Naive B cell (primary cell): ENCODE measurements at regions not wholly inside any gene's neighbourhood (a gene's known extent, or its start where the extent isn't known, plus 50 kb on each side); places are given as distances from the start of the nearest gene placed in this dataset.

Experiments used
- ATAC-seq, 2 donors: fragments of 150-1000 bp; cut with Tn5 transposase; 2 replicates each; pipeline ENCODE4 v1.10.0; 2021; ENCODE audit warnings: low read depth in 2 of 2, mild to moderate bottlenecking in 2 of 2, moderate library complexity in 2 of 2
- DNase-seq: peaks from one replicate; pipeline ENCODE4 v3.0.0; 2022
- H3K27ac Mint-ChIP-seq, 6 donors: one replicate each; pipeline ENCODE4 v1.8.0; 2020 to 2022; ENCODE audit warnings: mild to moderate bottlenecking in 6 of 6, mixed read lengths in 6 of 6, moderate library complexity in 5 of 6, inconsistent platforms in 2 of 6
- H3K27me3 Mint-ChIP-seq, 3 donors: one replicate each; pipeline ENCODE4 v1.8.0; 2021 to 2022; ENCODE audit warnings: mixed read lengths in 3 of 3, mild to moderate bottlenecking in 1 of 3
- H3K36me3 Mint-ChIP-seq, 2 donors: one replicate each; pipeline ENCODE4 v1.8.0; 2020 to 2022; ENCODE audit warnings: mixed read lengths in 2 of 2, inconsistent platforms in 1 of 2, mild to moderate bottlenecking in 1 of 2
- H3K4me1 Mint-ChIP-seq, 3 donors: one replicate each; pipeline ENCODE4 v1.8.0; 2020 to 2022; ENCODE audit warnings: mixed read lengths in 3 of 3, inconsistent platforms in 1 of 3, mild to moderate bottlenecking in 1 of 3, moderate library complexity in 1 of 3
- H3K4me3 Mint-ChIP-seq, 8 donors: one replicate each; pipeline ENCODE4 v1.8.0; 2020 to 2022; ENCODE audit warnings: mild to moderate bottlenecking in 8 of 8, mixed read lengths in 8 of 8, moderate library complexity in 8 of 8, inconsistent platforms in 2 of 8
- H3K9me3 Mint-ChIP-seq, 7 donors: one replicate each; pipeline ENCODE4 v1.8.0; 2020 to 2022; ENCODE audit warnings: mixed read lengths in 7 of 7, mild to moderate bottlenecking in 5 of 7, inconsistent platforms in 2 of 7, moderate library complexity in 1 of 7

GRCh38 chr2:151029406-151030157, 232.1 kb downstream of the RBM43 start:
- no peak overlapping the region for H3K27ac Mint-ChIP-seq
- H3K4me3 Mint-ChIP-seq = no peak overlapping the region
- peaks cover 0 to under 1% (median 0%) of the 10 kb centered on the region in 7 donors for H3K9me3 Mint-ChIP-seq
- DNase-seq = no peak
- H3K27me3 Mint-ChIP-seq = peaks cover 0 to under 1% (median 0%) of the 10 kb centered on the region in 3 donors
- no peaks in the 10 kb centered on the region for H3K4me1 Mint-ChIP-seq
- no peaks in the 10 kb centered on the region for H3K36me3 Mint-ChIP-seq
- no peak for ATAC-seq

GRCh38 chr2:151028691-151029176, 232.9 kb downstream of the RBM43 start:
- DNase-seq (no peak), ATAC-seq (no peak)
- Mint-ChIP-seq H3K4me1 (no peaks in the 10 kb centered on the region), H3K4me3 (no peak overlapping the region), H3K9me3 (peaks cover 0 to 1% (median 0%) of the 10 kb centered on the region in 7 donors), H3K36me3 (no peaks in the 10 kb centered on the region), H3K27ac (no peak overlapping the region), H3K27me3 (peaks cover 0 to 3% (median 2%) of the 10 kb centered on the region in 3 donors)

GRCh38 chr2:151027151-151027550, 234.5 kb downstream of the RBM43 start:
- Mint-ChIP-seq H3K36me3 (no peaks in the 10 kb centered on the region), H3K9me3 (peaks cover 0 to 7% (median 4%) of the 10 kb centered on the region in 7 donors), H3K4me1 (no peaks in the 10 kb centered on the region), H3K4me3 (no peak overlapping the region), H3K27me3 (peaks cover 0 to 12% (median 4%) of the 10 kb centered on the region in 3 donors), H3K27ac (no peak overlapping the region)
- ATAC-seq (no peak), DNase-seq (no peak)

GRCh38 chr2:151025816-151026215, 235.8 kb downstream of the RBM43 start:
- H3K9me3 Mint-ChIP-seq = peaks cover 0 to 9% (median 4%) of the 10 kb centered on the region in 7 donors
- no peaks in the 10 kb centered on the region for H3K4me1 Mint-ChIP-seq
- DNase-seq = no peak
- no peak overlapping the region for H3K27ac Mint-ChIP-seq
- ATAC-seq = no peak
- no peak overlapping the region for H3K4me3 Mint-ChIP-seq
- peaks cover 0 to 12% (median 4%) of the 10 kb centered on the region in 3 donors for H3K27me3 Mint-ChIP-seq
- no peaks in the 10 kb centered on the region for H3K36me3 Mint-ChIP-seq

- ATAC-seq (no peak), DNase-seq (no peak)
- H3K4me1 Mint-ChIP-seq = no peaks in the 10 kb centered on the region
- H3K27ac Mint-ChIP-seq = no peak overlapping the region
- H3K36me3 Mint-ChIP-seq = no peaks in the 10 kb centered on the region
- H3K9me3 Mint-ChIP-seq = peaks cover 0 to 9% (median 4%) of the 10 kb centered on the region in 7 donors
- no peak overlapping the region for H3K4me3 Mint-ChIP-seq
- peaks cover 0 to 12% (median 4%) of the 10 kb centered on the region in 3 donors for H3K27me3 Mint-ChIP-seq
Observed at GRCh38 chr2:151024696-151025251, 236.9 kb downstream of the RBM43 start.

- Mint-ChIP-seq H3K9me3 (peaks cover 0 to 14% (median 9%) of the 10 kb centered on the region in 7 donors), H3K4me1 (no peaks in the 10 kb centered on the region), H3K36me3 (no peaks in the 10 kb centered on the region), H3K27me3 (peaks cover 0 to 12% (median 4%) of the 10 kb centered on the region in 3 donors), H3K27ac (no peak overlapping the region), H3K4me3 (no peak overlapping the region)
- ATAC-seq = no peak
- no peak for DNase-seq
Observed at GRCh38 chr2:151021747-151022452, 239.8 kb downstream of the RBM43 start.

GRCh38 chr2:151020411-151020810, 241.3 kb downstream of the RBM43 start:
- Mint-ChIP-seq H3K9me3 (peaks cover 0 to 14% (median 9%) of the 10 kb centered on the region in 7 donors), H3K4me1 (no peaks in the 10 kb centered on the region), H3K4me3 (no peak overlapping the region), H3K27ac (no peak overlapping the region), H3K36me3 (no peaks in the 10 kb centered on the region), H3K27me3 (peaks cover 0 to 12% (median 4%) of the 10 kb centered on the region in 3 donors)
- DNase-seq (no peak), ATAC-seq (no peak)

- no peak for ATAC-seq
- H3K9me3 Mint-ChIP-seq = no peaks in the 10 kb centered on the region
- no peaks in the 10 kb centered on the region for H3K4me1 Mint-ChIP-seq
- no peaks in the 10 kb centered on the region for H3K36me3 Mint-ChIP-seq
- peaks cover 0 to 6% (median 0%) of the 10 kb centered on the region in 3 donors for H3K27me3 Mint-ChIP-seq
- no peak for DNase-seq
- H3K27ac Mint-ChIP-seq = no peak overlapping the region
- no peak overlapping the region for H3K4me3 Mint-ChIP-seq
Observed at GRCh38 chr2:151009437-151010175, 252.1 kb downstream of the RBM43 start.

GRCh38 chr2:151007365-151007764, 254.3 kb downstream of the RBM43 start:
- no peak overlapping the region for H3K4me3 Mint-ChIP-seq
- no peaks in the 10 kb centered on the region for H3K36me3 Mint-ChIP-seq
- peaks cover 0 to 6% (median 0%) of the 10 kb centered on the region in 3 donors for H3K27me3 Mint-ChIP-seq
- no peaks in the 10 kb centered on the region for H3K9me3 Mint-ChIP-seq
- no peak for DNase-seq
- no peak overlapping the region for H3K27ac Mint-ChIP-seq
- no peaks in the 10 kb centered on the region for H3K4me1 Mint-ChIP-seq
- ATAC-seq = no peak

- ATAC-seq (no peak), DNase-seq (no peak)
- no peaks in the 10 kb centered on the region for H3K9me3 Mint-ChIP-seq
- H3K4me1 Mint-ChIP-seq = no peaks in the 10 kb centered on the region
- H3K4me3 Mint-ChIP-seq = no peak overlapping the region
- no peak overlapping the region for H3K27ac Mint-ChIP-seq
- no peaks in the 10 kb centered on the region for H3K27me3 Mint-ChIP-seq
- H3K36me3 Mint-ChIP-seq = no peaks in the 10 kb centered on the region
Observed at GRCh38 chr2:151002959-151003600, 258.6 kb downstream of the RBM43 start.

- Mint-ChIP-seq H3K27ac (no peak overlapping the region), H3K36me3 (no peaks in the 10 kb centered on the region)
- no peak for ATAC-seq
Observed at GRCh38 chr2:150997702-150998440, 263.8 kb downstream of the RBM43 start.

GRCh38 chr2:150997066-150997465, 264.6 kb downstream of the RBM43 start:
- no peaks in the 10 kb centered on the region for H3K4me1 Mint-ChIP-seq
- H3K36me3 Mint-ChIP-seq = no peaks in the 10 kb centered on the region
- no peak overlapping the region for H3K4me3 Mint-ChIP-seq

More at GRCh38 chr2:150997702-150998440, 263.8 kb downstream of the RBM43 start:
- peaks cover 0 to 4% (median 0%) of the 10 kb centered on the region in 7 donors for H3K9me3 Mint-ChIP-seq
- H3K4me3 Mint-ChIP-seq = no peak overlapping the region
- DNase-seq = no peak
- peaks cover 0 to 4% (median 0%) of the 10 kb centered on the region in 3 donors for H3K27me3 Mint-ChIP-seq
- H3K4me1 Mint-ChIP-seq = no peaks in the 10 kb centered on the region

More at GRCh38 chr2:150997066-150997465, 264.6 kb downstream of the RBM43 start:
- Mint-ChIP-seq H3K9me3 (peaks cover 0 to 5% (median 0%) of the 10 kb centered on the region in 7 donors), H3K27me3 (peaks cover 0 to 4% (median 0%) of the 10 kb centered on the region in 3 donors), H3K27ac (no peak overlapping the region)
- ATAC-seq (no peak), DNase-seq (no peak)
